ENCODE measurements at regions not wholly inside any gene's neighbourhood (a gene's known extent, or its start where the extent isn't known, plus 50 kb on each side); places are given as distances from the start of the nearest gene placed in this dataset.

DNA sequence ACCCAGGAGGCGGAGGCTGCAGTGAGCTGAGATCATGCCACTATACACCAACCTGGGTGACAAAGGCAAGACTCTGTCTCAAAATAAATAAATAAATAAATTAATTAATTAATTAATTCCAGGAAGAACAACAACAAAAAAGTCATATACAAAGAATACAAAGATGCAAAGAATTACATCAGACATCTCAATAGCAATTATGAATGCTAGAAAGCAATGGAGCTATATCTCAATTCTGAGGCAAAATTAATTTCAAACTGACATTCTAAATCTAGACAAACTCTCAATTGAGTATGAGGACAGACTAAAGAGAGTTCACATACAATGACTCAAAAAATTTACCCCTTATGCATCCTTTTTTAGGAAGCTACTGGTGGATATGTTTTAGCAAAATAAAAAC is 69.6 kb upstream of the CTNNB1 start:
- DNase-seq (no peak), ATAC-seq (no peak)
- intact Hi-C loops (cut with DNase I, micrococcal nuclease): no loop called here

DNA sequence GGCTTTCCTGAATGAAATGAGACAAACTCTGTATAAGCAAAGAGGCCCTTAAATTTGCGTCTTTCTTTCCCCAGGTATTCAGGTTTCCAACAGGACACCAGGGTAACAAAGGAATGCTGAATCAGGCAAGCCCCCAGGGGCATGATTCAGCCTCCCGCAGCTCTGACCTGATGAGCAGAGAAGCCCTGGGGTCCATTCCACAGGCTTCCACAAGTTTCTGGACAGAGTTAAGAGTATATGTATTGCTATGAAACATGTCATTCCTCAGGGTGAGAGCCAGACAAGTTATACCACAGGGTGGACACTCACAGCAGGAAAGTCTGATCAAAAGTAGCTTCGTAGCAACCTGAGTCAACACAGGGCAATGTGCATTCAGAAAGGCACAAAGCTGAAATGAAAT is 68.1 kb upstream of the CTNNB1 start:
- intact Hi-C loops (cut with DNase I, micrococcal nuclease): no loop called here
- DNase-seq (no peak), ATAC-seq (no peak)

DNA sequence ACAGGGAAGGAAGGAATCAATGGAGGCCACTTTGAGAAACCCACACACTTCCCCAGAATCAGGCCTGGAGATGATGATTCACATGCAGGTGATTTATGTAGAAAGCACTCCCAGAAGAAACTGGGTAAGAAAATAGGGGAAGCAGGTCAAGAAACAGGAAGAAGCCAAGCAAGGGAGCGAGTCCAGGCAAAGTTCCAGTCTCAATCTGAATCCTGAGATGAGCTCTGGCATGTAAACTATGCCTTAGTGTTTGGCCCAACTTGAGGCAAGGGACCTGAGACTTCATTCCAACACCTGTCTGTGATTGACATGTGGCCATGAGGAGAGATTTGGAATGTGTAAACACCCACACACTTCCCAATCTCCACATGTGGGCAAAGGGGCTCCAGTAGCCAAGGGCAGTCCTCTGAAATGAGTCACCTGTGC is 61.6 kb upstream of the CTNNB1 start:
- no peak for DNase-seq
- intact Hi-C loops (cut with DNase I, micrococcal nuclease): no loop called here
- no peak for ATAC-seq

DNA sequence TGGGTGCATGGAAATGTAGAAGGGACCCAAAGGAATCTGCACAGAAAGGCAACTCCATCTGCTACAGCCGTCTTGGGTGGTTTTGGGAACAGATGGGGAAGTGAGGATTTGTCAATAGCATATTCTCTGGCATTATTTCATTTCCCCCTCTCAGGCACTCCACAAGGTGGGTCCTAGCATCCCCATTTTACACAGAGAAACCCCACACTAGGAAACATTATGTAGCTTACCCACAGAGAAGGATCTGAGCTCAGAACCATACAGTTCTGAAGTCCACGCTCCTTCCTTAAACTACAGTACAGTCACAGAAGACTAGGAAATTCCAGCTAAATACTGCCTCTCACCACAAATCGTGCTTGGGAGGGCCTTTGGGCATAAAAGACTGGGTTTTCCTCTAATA is 61.2 kb upstream of the CTNNB1 start:
- DNase-seq (no peak), ATAC-seq (no peak)
- intact Hi-C loops (cut with DNase I, micrococcal nuclease): no loop called here

DNA sequence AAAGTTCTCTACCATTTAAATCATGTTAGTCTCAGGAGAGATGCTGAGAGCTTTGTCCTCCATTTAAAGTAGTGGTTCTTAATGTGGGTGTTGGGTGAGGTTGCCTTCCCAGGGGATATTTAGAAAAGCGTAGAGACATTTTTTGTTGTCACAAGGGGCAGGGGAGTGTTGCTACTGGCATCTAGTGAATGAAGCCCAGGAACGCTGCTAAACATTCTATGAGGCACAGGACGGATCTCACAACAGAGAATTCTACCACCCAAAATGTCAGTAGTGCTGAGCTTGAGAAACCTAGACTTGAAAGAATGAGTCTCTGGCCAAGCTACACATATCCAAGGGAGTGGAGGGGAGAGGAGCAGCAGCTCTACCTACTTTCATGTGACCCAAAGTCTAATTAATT is 60.7 kb upstream of the CTNNB1 start:
- ATAC-seq (no peak), DNase-seq (no peak)
- intact Hi-C loops (cut with DNase I, micrococcal nuclease): no loop called here

DNA sequence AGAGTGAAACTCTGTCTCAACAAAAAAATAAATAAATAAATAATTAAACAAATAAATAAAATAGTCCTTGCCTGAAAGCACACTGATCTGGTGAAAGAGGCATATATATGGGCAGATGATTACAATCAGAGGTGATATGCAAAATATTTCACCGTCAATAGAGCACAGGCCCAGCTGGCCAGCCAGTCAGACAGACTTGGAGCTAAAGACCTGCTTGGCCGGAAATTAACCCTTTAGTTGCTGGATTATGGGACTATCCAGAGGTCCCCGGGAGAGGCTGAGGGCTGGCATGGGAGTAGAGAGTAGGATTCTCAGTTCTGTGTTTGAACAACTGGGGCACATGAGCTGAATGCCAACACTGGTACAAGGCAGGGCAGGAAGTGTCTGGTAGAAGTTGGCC is 59.1 kb upstream of the CTNNB1 start:
- DNase-seq (no peak), ATAC-seq (no peak)
- intact Hi-C loops (cut with DNase I, micrococcal nuclease): no loop called here

DNA sequence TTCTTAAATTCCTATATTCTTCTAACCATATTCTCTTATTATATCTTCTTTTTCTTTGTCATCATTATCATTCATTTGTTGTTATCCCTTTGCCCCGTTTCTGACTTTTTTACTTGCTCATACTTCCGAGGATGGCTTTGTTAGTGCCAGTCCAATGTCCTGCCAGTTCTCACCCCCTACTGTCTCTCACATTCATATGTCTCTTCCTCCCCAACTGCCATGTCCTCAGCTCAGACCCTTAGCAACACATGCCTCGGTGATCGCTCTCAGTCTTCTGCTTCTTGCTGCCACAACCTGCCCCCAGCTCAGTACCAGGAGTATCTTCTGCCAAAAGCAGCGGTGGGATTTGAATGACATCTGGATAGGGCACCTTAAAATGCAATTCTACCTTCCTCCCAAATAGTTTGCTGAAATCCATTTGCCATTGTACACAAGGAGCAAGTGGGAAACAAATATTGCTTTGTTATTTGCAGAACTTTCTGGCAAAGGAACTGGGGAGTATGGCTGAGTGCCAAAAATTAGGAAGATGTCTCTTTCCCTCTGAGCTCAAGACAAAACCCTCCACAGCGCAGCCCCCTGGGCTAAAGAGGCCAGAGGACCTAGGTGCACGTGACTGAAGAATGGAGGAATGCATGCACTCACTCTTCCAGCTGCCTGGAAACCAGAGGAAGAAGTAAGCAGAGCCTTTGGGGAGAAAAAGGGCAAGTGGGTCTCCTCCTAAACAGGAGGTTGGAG is 57.7 kb upstream of the CTNNB1 start:
- no peak for DNase-seq
- ATAC-seq: no peak
- intact Hi-C loops (cut with DNase I, micrococcal nuclease): no loop called here

DNA sequence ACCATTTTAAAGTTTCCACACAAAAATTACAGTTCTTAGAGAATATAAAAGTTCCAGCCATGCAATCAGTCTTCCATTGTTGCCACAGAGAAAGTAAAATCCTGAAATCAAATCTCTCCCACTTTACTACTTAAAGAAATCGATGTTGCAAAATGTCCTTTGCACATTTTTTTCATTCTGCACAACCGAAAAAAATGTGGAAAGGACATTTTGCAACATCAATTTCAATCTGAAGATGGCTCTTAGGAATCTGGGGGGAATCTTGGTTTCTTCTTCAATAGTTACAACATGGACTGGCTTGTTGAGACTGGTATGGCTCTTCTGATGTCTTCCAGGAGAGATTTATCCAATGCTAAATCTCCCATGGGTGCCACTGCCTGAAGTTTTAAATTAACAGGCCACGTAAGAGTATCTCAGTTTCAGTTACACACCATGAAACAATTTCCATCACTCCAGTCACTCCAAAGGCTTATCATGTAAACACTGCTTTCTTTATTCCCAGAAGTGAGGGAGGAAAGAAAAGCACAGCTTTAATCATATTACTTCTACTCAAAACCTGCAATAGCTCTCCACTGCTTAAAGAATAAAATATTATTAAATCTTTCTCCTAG is 55.8 kb upstream of the CTNNB1 start:
- ATAC-seq (no peak), DNase-seq (no peak)
- intact Hi-C loops (cut with DNase I, micrococcal nuclease): no loop called here

DNA sequence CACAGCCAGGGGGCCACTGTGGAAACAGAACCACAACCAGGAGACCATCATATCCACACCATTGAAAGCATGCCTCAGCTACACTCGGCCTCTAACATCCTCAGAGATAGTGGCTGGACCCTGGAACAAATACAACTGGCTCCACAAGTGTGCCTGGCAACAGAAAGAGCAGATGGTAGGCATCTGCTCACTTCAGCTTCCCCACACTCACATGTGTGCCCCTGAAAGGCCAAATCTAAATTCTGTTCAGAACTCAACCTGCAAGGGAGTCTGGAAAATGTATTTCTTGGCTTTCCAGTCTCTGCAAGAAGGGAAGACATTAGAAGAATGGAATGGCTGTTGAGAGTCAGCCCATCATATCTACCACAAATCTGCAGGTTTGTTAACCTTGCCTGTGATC is 54.7 kb upstream of the CTNNB1 start:
- DNase-seq (no peak), ATAC-seq (no peak)
- intact Hi-C loops (cut with DNase I, micrococcal nuclease): no loop called here

DNA sequence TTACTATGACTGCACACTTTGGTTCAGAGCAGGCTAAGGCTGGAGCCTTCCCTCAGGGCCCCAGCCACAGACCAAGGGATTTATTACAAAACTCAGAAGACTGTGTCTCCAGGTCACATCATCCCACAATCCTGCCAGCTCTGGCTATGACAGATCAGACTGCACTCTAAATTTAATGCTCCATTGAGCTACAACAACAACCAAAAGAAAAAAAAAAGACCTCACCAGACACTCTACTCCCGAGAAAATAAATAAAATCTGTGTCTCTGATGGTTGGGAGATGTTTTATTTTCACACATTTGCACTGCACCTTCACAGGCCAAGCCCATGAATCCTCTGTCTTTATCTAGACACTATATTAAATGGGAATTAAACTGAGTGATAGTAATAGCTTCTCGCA is 50.8 kb upstream of the CTNNB1 start:
- ATAC-seq (no peak), DNase-seq (no peak)
- intact Hi-C loops (cut with DNase I, micrococcal nuclease): no loop called here

DNA sequence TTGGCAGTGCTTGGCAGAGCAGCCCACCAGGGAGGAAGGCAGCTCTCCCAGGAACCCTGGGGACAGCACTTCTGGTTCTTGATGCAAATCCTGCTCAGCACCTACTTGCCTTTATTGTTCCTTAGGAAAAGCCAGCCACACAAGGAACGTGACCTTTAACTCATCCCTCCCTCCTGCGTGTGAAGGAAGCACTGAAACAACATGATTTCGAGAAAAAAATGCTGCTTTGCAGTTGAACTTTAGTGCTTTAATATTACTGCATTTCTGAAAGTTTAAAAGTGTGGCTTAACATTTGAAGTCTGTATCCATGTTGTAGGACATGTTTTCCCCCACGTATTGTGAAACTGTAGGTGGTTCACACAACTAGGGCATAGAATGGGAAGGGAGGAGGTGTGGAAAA is 50.4 kb upstream of the CTNNB1 start:
- intact Hi-C loops (cut with DNase I, micrococcal nuclease): no loop called here
- no peak for DNase-seq
- ATAC-seq: no peak
